ENCODE measurements at regions not wholly inside any gene's neighbourhood (a gene's known extent, or its start where the extent isn't known, plus 50 kb on each side); places are given as distances from the start of the nearest gene placed in this dataset.
"Not testable (repeated sequence)": the region's sequence is repeated elsewhere in the genome, so short reads cannot be mapped to it uniquely, and the experiment has no call there.

- not testable (repeated sequence) for H3K27ac ChIP-seq (ENCODE audit: low read depth, low read length)
Measured at GRCh38 chr16:18157854-18158253, 178.7 kb downstream of the NPIPA8 start.

GRCh38 chr16:18152832-18153231, 183.7 kb downstream of the NPIPA8 start:
- not testable (repeated sequence) for H3K9me3 ChIP-seq (ENCODE audit: control insufficient read depth in 5 of 5, low read length in 5 of 5); H3K4me3 ChIP-seq (ENCODE audit: low read depth in 1 of 5, low read length in 5 of 5); H3K9ac ChIP-seq (ENCODE audit: low read length in 5 of 5); H3K36me3 ChIP-seq (ENCODE audit: control insufficient read depth in 5 of 5, insufficient read depth in 5 of 5, low read length in 5 of 5); H3K27ac ChIP-seq (ENCODE audit: low read depth, low read length); H3K4me1 ChIP-seq (ENCODE audit: control insufficient read depth in 5 of 5, insufficient read depth in 5 of 5, low read length in 5 of 5); H3K27me3 ChIP-seq (ENCODE audit: control insufficient read depth in 5 of 5, insufficient read depth in 4 of 5, low read length in 5 of 5)

More at GRCh38 chr16:18157854-18158253, 178.7 kb downstream of the NPIPA8 start:
- not testable (repeated sequence) for H3K36me3 ChIP-seq (ENCODE audit: control insufficient read depth in 5 of 5, insufficient read depth in 5 of 5, low read length in 5 of 5); H3K9ac ChIP-seq (ENCODE audit: low read length in 5 of 5); H3K4me1 ChIP-seq (ENCODE audit: control insufficient read depth in 5 of 5, insufficient read depth in 5 of 5, low read length in 5 of 5); H3K9me3 ChIP-seq (ENCODE audit: control insufficient read depth in 5 of 5, low read length in 5 of 5); H3K4me3 ChIP-seq (ENCODE audit: low read depth in 1 of 5, low read length in 5 of 5); H3K27me3 ChIP-seq (ENCODE audit: control insufficient read depth in 5 of 5, insufficient read depth in 4 of 5, low read length in 5 of 5)

- not testable (repeated sequence) for H3K36me3 ChIP-seq (ENCODE audit: control insufficient read depth in 5 of 5, insufficient read depth in 5 of 5, low read length in 5 of 5); H3K4me1 ChIP-seq (ENCODE audit: control insufficient read depth in 5 of 5, insufficient read depth in 5 of 5, low read length in 5 of 5); H3K27ac ChIP-seq (ENCODE audit: low read depth, low read length); H3K9ac ChIP-seq (ENCODE audit: low read length in 5 of 5); H3K9me3 ChIP-seq (ENCODE audit: control insufficient read depth in 5 of 5, low read length in 5 of 5); H3K4me3 ChIP-seq (ENCODE audit: low read depth in 1 of 5, low read length in 5 of 5); H3K27me3 ChIP-seq (ENCODE audit: control insufficient read depth in 5 of 5, insufficient read depth in 4 of 5, low read length in 5 of 5)
Measured at GRCh38 chr16:18148132-18148531, 188.4 kb downstream of the NPIPA8 start.

- not testable (repeated sequence) for H3K9ac ChIP-seq (ENCODE audit: low read length in 5 of 5); H3K4me3 ChIP-seq (ENCODE audit: low read depth in 1 of 5, low read length in 5 of 5); H3K27me3 ChIP-seq (ENCODE audit: control insufficient read depth in 5 of 5, insufficient read depth in 4 of 5, low read length in 5 of 5); H3K9me3 ChIP-seq (ENCODE audit: control insufficient read depth in 5 of 5, low read length in 5 of 5); H3K36me3 ChIP-seq (ENCODE audit: control insufficient read depth in 5 of 5, insufficient read depth in 5 of 5, low read length in 5 of 5); H3K4me1 ChIP-seq (ENCODE audit: control insufficient read depth in 5 of 5, insufficient read depth in 5 of 5, low read length in 5 of 5); H3K27ac ChIP-seq (ENCODE audit: low read depth, low read length)
Measured at GRCh38 chr16:18146601-18147142, 189.9 kb downstream of the NPIPA8 start.

- H3K4me3 ChIP-seq (ENCODE audit: low read depth in 1 of 5, low read length in 5 of 5); H3K27ac ChIP-seq (ENCODE audit: low read depth, low read length); H3K27me3 ChIP-seq (ENCODE audit: control insufficient read depth in 5 of 5, insufficient read depth in 4 of 5, low read length in 5 of 5); H3K9ac ChIP-seq (ENCODE audit: low read length in 5 of 5); H3K4me1 ChIP-seq (ENCODE audit: control insufficient read depth in 5 of 5, insufficient read depth in 5 of 5, low read length in 5 of 5); H3K36me3 ChIP-seq (ENCODE audit: control insufficient read depth in 5 of 5, insufficient read depth in 5 of 5, low read length in 5 of 5); H3K9me3 ChIP-seq (ENCODE audit: control insufficient read depth in 5 of 5, low read length in 5 of 5): not testable (repeated sequence)
Measured at GRCh38 chr16:18142066-18142465, 194.5 kb downstream of the NPIPA8 start.

GRCh38 chr16:18136288-18136687, 200.2 kb downstream of the NPIPA8 start:
- not testable (repeated sequence) for H3K9me3 ChIP-seq (ENCODE audit: control insufficient read depth in 5 of 5, low read length in 5 of 5); H3K27me3 ChIP-seq (ENCODE audit: control insufficient read depth in 5 of 5, insufficient read depth in 4 of 5, low read length in 5 of 5); H3K4me1 ChIP-seq (ENCODE audit: control insufficient read depth in 5 of 5, insufficient read depth in 5 of 5, low read length in 5 of 5); H3K27ac ChIP-seq (ENCODE audit: low read depth, low read length); H3K9ac ChIP-seq (ENCODE audit: low read length in 5 of 5); H3K4me3 ChIP-seq (ENCODE audit: low read depth in 1 of 5, low read length in 5 of 5); H3K36me3 ChIP-seq (ENCODE audit: control insufficient read depth in 5 of 5, insufficient read depth in 5 of 5, low read length in 5 of 5)

- not testable (repeated sequence) for H3K9me3 ChIP-seq (ENCODE audit: control insufficient read depth in 5 of 5, low read length in 5 of 5); H3K4me1 ChIP-seq (ENCODE audit: control insufficient read depth in 5 of 5, insufficient read depth in 5 of 5, low read length in 5 of 5); H3K9ac ChIP-seq (ENCODE audit: low read length in 5 of 5); H3K36me3 ChIP-seq (ENCODE audit: control insufficient read depth in 5 of 5, insufficient read depth in 5 of 5, low read length in 5 of 5); H3K27me3 ChIP-seq (ENCODE audit: control insufficient read depth in 5 of 5, insufficient read depth in 4 of 5, low read length in 5 of 5); H3K27ac ChIP-seq (ENCODE audit: low read depth, low read length); H3K4me3 ChIP-seq (ENCODE audit: low read depth in 1 of 5, low read length in 5 of 5)
Measured at GRCh38 chr16:18135024-18135423, 201.5 kb downstream of the NPIPA8 start.

- not testable (repeated sequence) for H3K27me3 ChIP-seq (ENCODE audit: control insufficient read depth in 5 of 5, insufficient read depth in 4 of 5, low read length in 5 of 5); H3K9me3 ChIP-seq (ENCODE audit: control insufficient read depth in 5 of 5, low read length in 5 of 5); H3K27ac ChIP-seq (ENCODE audit: low read depth, low read length); H3K4me1 ChIP-seq (ENCODE audit: control insufficient read depth in 5 of 5, insufficient read depth in 5 of 5, low read length in 5 of 5); H3K36me3 ChIP-seq (ENCODE audit: control insufficient read depth in 5 of 5, insufficient read depth in 5 of 5, low read length in 5 of 5); H3K9ac ChIP-seq (ENCODE audit: low read length in 5 of 5); H3K4me3 ChIP-seq (ENCODE audit: low read depth in 1 of 5, low read length in 5 of 5)
Measured at GRCh38 chr16:18131587-18131986, 204.9 kb downstream of the NPIPA8 start.

GRCh38 chr16:18130478-18131120, 205.9 kb downstream of the NPIPA8 start:
- H3K4me1 ChIP-seq (ENCODE audit: control insufficient read depth in 5 of 5, insufficient read depth in 5 of 5, low read length in 5 of 5); H3K9me3 ChIP-seq (ENCODE audit: control insufficient read depth in 5 of 5, low read length in 5 of 5); H3K9ac ChIP-seq (ENCODE audit: low read length in 5 of 5); H3K27ac ChIP-seq (ENCODE audit: low read depth, low read length); H3K36me3 ChIP-seq (ENCODE audit: control insufficient read depth in 5 of 5, insufficient read depth in 5 of 5, low read length in 5 of 5); H3K4me3 ChIP-seq (ENCODE audit: low read depth in 1 of 5, low read length in 5 of 5); H3K27me3 ChIP-seq (ENCODE audit: control insufficient read depth in 5 of 5, insufficient read depth in 4 of 5, low read length in 5 of 5): not testable (repeated sequence)

GRCh38 chr16:18127033-18127432, 209.5 kb downstream of the NPIPA8 start:
- H3K27ac ChIP-seq (ENCODE audit: low read depth, low read length); H3K27me3 ChIP-seq (ENCODE audit: control insufficient read depth in 5 of 5, insufficient read depth in 4 of 5, low read length in 5 of 5); H3K4me1 ChIP-seq (ENCODE audit: control insufficient read depth in 5 of 5, insufficient read depth in 5 of 5, low read length in 5 of 5): not testable (repeated sequence)

GRCh38 chr16:18119092-18119491, 217.4 kb downstream of the NPIPA8 start:
- not testable (repeated sequence) for H3K36me3 ChIP-seq (ENCODE audit: control insufficient read depth in 5 of 5, insufficient read depth in 5 of 5, low read length in 5 of 5); H3K9ac ChIP-seq (ENCODE audit: low read length in 5 of 5); H3K9me3 ChIP-seq (ENCODE audit: control insufficient read depth in 5 of 5, low read length in 5 of 5); H3K4me1 ChIP-seq (ENCODE audit: control insufficient read depth in 5 of 5, insufficient read depth in 5 of 5, low read length in 5 of 5); H3K4me3 ChIP-seq (ENCODE audit: low read depth in 1 of 5, low read length in 5 of 5); H3K27me3 ChIP-seq (ENCODE audit: control insufficient read depth in 5 of 5, insufficient read depth in 4 of 5, low read length in 5 of 5); H3K27ac ChIP-seq (ENCODE audit: low read depth, low read length)

More at GRCh38 chr16:18127033-18127432, 209.5 kb downstream of the NPIPA8 start:
- not testable (repeated sequence) for H3K4me3 ChIP-seq (ENCODE audit: low read depth in 1 of 5, low read length in 5 of 5); H3K9me3 ChIP-seq (ENCODE audit: control insufficient read depth in 5 of 5, low read length in 5 of 5); H3K36me3 ChIP-seq (ENCODE audit: control insufficient read depth in 5 of 5, insufficient read depth in 5 of 5, low read length in 5 of 5); H3K9ac ChIP-seq (ENCODE audit: low read length in 5 of 5)
